GM19025 (cell line): ENCODE measurements at regions not wholly inside any gene's neighbourhood (a gene's known extent, or its start where the extent isn't known, plus 50 kb on each side); places are given as distances from the start of the nearest gene placed in this dataset.

Experiments used
- ATAC-seq: cut with Tn5 transposase; IDR thresholded peaks from one replicate; pipeline ENCODE4 v1.9.1; 2021; ENCODE audit warnings: mild to moderate bottlenecking, low read depth, moderate library complexity; ENCODE audit not compliant: unreplicated experiment

DNA sequence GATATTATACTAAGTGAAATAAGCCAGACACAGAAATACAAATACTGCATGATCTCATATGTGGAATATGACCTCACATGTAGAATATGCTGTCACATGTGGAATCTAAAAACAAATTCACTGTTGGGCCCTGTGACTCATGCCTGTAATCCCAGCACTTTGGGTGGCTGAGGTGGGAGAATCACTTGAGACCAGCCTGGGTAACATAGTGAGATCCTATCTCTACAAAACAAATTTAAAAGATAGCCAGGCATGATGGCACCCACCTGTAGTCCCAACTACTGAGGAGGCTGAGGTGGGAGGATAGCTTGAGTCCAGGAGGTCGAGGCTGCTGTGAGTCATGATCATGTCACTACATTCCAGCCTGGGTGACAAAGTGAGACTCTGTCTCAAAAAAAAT is 160.3 kb downstream of the PTEN start:
- ATAC-seq, result no peak

- ATAC-seq, result no peak
Measured at GRCh38 chr10:88026031-88026430, 162.6 kb downstream of the PTEN start.

- ATAC-seq, result no peak
Measured at GRCh38 chr10:88027570-88027969, 164.1 kb downstream of the PTEN start.

DNA sequence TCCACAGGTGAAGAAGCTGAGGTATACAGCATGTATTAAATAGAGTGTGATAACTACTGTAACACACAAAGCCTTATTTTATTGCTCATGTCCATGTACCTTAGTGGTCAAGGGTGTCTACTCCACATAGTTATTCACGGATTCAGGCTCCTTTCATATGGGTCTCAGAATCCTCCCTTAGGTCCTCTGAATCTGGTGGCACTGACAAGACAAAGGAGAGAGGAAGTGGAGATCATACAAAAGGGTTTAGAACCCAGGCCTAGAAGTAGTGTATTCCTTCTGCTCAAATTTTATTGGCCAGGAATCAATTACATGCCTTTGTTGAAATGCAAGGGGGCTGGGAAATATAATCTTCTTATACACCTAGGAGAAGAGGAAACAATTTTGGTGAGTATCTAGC is 164.6 kb downstream of the PTEN start:
- ATAC-seq, result no peak

- no peak for ATAC-seq
Measured at GRCh38 chr10:88028654-88029053, 165.2 kb downstream of the PTEN start.

GRCh38 chr10:88032566-88032965 is 169.1 kb downstream of the PTEN start:
- no peak for ATAC-seq

DNA sequence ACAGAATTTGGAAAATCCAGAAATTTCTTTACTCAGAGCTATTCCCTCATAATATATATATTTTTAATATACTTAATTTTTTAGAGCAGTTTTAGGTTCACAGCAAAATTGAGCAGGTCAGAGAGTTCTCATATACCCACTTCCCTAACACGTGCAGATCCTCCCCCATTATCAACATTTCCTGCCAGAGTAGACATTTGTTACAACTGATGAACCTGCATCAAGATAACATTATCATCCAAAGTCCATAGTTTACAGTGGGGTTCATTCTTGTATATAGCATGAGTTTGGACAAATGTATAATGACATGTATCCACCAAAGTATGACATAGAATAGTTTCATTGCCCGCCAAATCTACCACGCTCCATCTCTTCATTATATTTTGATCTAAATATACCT is 170.0 kb downstream of the PTEN start:
- no peak for ATAC-seq

- no peak for ATAC-seq
Measured at GRCh38 chr10:88033793-88034192, 170.4 kb downstream of the PTEN start.

DNA sequence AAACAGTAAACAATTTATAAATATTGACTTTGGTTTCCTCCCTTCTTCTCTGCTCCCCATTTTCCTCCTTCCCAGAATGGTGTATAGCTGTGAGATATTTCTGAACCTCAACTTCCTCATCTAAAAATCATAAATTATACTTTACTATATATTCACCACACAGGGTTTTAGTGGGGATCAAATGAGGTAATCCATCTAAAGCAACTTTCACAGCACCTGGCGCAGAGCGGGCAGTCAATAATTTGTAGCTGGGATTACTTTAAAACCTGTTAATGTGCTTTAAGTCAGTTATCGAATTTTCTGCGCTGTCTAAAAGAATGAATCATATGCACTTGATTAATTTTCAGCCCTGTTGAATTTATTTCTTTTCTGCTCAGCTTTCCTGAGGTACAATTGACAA is 172.7 kb downstream of the PTEN start:
- no peak for ATAC-seq

DNA sequence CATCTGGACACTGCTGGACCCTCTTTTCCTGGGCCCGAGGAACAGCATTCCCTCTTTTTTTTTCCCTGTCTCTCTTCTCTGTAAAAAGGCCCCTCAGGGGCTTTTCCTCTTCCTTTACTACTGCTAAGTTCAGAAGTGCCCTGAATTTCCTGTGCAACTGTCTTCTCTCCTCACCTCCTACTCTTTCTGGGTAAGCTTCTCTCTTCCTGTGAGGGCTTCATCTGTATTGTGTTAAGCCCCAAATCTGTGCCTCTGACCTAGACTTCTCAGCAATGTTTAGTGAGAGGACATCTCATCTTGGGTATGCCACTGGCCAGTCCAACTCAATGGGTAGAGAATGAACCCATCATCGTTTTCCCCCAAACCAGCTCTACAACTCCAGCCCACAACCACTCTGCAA is 174.2 kb downstream of the PTEN start:
- no peak for ATAC-seq

- no peak for ATAC-seq
Measured at GRCh38 chr10:88038268-88038667, 174.8 kb downstream of the PTEN start.

DNA sequence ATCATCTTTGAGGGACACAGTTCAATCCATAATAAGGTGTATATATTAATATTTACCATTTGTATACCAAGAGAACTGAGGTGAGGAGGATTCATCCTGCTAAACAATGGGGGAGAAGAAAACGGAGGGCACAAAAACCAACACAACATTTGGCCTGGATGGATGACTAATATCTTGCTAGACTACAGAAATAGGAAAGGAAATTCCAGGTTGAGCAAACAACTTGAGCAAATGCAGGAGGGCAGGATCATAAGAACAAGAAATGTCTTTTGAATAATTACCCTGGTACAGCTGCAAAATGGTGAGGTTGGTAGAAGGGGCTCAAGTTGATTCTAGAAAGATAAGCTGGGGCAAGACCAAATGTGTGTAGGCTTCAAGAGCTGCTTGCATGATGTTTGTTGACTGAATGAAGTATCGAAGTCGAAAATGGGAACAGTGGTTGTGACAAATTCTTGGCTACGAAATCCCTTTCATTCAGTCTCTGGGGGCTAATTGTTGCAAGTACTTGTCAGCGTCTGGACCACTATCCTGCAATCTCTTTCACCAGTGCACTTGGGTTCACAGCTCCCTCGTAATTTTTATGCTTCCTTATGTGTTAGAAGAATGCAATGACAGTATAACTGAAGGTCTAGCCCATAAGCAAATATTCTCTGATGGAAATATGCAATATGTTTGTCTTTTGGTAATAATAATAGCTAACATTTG is 176.2 kb downstream of the PTEN start:
- ATAC-seq, result no peak

GRCh38 chr10:88041243-88042159 is 178.1 kb downstream of the PTEN start:
- no peak for ATAC-seq

DNA sequence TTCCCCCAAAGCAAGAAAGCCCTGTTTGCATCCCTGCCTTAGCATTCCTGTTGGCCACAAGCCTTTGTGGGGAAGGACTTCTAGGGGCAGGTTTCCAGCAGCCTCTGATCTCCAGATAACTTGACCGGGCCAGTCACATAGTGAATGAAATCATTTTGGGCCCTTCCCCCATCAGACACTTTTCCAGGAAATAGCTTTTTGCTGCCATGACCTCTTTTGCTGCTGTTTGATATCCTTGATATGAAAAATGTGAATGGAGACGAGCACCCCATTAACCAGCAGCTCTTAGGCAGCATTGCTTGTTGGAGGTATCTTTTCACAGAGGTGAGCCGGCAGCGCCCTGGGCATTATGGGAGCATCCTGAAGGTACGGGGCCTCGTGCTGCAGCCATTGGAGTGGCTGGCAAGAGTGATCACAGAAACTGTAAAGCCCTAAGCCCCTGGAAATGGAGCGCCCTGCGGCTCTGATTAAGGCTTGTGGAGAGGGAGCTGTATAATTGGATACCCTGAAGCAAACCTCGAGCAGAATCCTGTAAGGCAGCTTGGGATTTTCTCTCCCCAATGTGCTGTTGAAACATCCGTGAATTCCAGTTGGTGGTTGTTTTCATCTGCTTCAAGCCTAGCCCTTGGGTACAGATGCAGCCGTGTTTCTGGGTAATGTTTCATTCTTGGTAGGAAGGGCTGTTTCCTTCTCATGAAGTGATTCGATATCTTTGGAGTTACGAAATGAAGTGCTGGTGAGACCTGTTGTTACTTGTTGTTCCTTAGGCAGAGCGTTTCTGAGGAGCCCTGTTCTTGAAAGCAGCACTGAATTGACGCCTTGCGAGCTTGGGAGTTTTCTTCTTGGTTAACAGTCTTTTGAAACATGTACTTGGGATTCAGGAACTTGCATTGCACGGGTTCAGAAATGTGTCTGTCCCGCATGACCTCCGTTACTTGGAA is 179.0 kb downstream of the PTEN start:
- ATAC-seq, result no peak

GRCh38 chr10:88045096-88045495 is 181.7 kb downstream of the PTEN start:
- ATAC-seq, result no peak

- ATAC-seq, result no peak
Measured at GRCh38 chr10:88045656-88046415, 182.4 kb downstream of the PTEN start.

DNA sequence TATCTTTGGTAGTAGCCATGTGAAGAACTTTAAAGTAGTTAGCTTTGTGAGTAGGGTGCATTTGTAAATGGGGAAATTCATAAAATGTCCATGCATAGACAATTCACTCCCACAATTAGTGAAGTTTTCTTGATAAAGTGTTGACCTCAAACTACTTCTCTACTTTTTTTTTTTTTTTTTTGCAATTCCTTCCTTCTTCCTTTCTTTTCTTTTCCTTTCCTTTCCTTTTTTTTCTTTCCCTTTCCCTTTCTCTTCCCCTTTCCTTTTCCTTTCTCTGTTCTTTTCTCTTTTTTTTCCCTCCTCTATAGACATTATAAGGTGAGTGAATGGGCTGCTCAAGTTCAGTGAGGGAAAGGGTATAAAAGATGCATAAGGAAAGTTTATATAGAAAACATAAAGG is 184.2 kb downstream of the PTEN start:
- no peak for ATAC-seq

- ATAC-seq, result no peak
Measured at GRCh38 chr10:88048312-88048711, 184.9 kb downstream of the PTEN start.

GRCh38 chr10:88049204-88049603 is 185.8 kb downstream of the PTEN start:
- no peak for ATAC-seq

- ATAC-seq, result no peak
Measured at GRCh38 chr10:88057720-88058119, 194.3 kb downstream of the PTEN start.
